ENCODE measurements at regions not wholly inside any gene's neighbourhood (a gene's known extent, or its start where the extent isn't known, plus 50 kb on each side); places are given as distances from the start of the nearest gene placed in this dataset.

GRCh38 chr21:27954543-27955165, 987.8 kb upstream of the ADAMTS5 start:
- no peaks in the 10 kb centered on the region; the same call in 1 of the 2 replicates for H3K9me3 ChIP-seq (replicated peaks; ENCODE audit: control insufficient read depth, insufficient read depth, low read depth, low read length)
- no peaks in the 10 kb centered on the region for H3K9me1 ChIP-seq (ENCODE audit: control insufficient read depth, insufficient read depth, low read length)
- no peaks in the 10 kb centered on the region for H4K20me1 ChIP-seq (replicated peaks; ENCODE audit: control insufficient read depth, insufficient read depth, low read length)
- in situ Hi-C loops (cut with MboI) (no loop called here), intact Hi-C loops (cut with micrococcal nuclease) (no loop called here)
- CTCF ChIA-PET (ENCODE audit: low intra/inter-chr PET ratio) = no interaction called here
- no peak overlapping the region for H3K4me2 ChIP-seq (ENCODE audit: insufficient read depth, low read length)
- ATAC-seq (no peak), FAIRE-seq (no peak), DNase-seq (ENCODE audit: extremely low read depth in 1 of 4, low spot score in 3 of 4) (no peak)
- POLR2A ChIA-PET = no interaction called here
- no peak overlapping the region for H3K9ac ChIP-seq (ENCODE audit: insufficient read depth in 1 of 2, low read depth in 2 of 2, low read length in 2 of 2)
- no peaks in the 10 kb centered on the region for H3K4me1 ChIP-seq (replicated peaks in 1 of 2; ENCODE audit: control insufficient read depth in 2 of 2, insufficient read depth in 2 of 2, low read length in 2 of 2)
- H3K79me2 ChIP-seq (ENCODE audit: control insufficient read depth, insufficient read depth, low read length) = no peaks in the 10 kb centered on the region
- WGBS (ENCODE audit: insufficient coverage, low coverage, missing lambda C conversion rate) = 0% methylated on average over 3 of the region's 3 CpGs
- no peak overlapping the region for H3K27ac ChIP-seq (ENCODE audit: extremely low read depth, low read depth, low read length)
- no peaks in the 10 kb centered on the region for H3K27me3 ChIP-seq (ENCODE audit: control insufficient read depth in 2 of 2, insufficient read depth in 2 of 2, low read length in 2 of 2)
- no peak overlapping the region for H2AFZ ChIP-seq (ENCODE audit: low read depth, low read length)
- no TSS peak for BruUV-seq (replicated peaks)
- H3K36me3 ChIP-seq (ENCODE audit: control insufficient read depth, insufficient read depth, low read length) = no peaks in the 10 kb centered on the region
- TF ChIP-seq ESRRB (CRISPR knock-in tag; IDR thresholded peaks at IDR 0.05; ENCODE audit: borderline replicate concordance) = no peak
- TF ChIP-seq NEUROD1 (IDR thresholded peaks at IDR 0.05; ENCODE audit: borderline replicate concordance, low read depth, low read length, partially characterized antibody) = no peak
- TF ChIP-seq ETV6 (IDR thresholded peaks at IDR 0.05; ENCODE audit: borderline replicate concordance in 1 of 2, low read depth in 2 of 2, low read length in 1 of 2) = no peak
- TF ChIP-seq ETV6 (CRISPR knock-in tag; IDR thresholded peaks at IDR 0.05; ENCODE audit: borderline replicate concordance) = no peak
- TF ChIP-seq XRCC4 (IDR thresholded peaks at IDR 0.05; ENCODE audit: extremely low read depth, insufficient read depth, insufficient read length) = no peak
- no peak for TF ChIP-seq NFE2 (IDR thresholded peaks at IDR 0.05; ENCODE audit: low read depth)
- TF ChIP-seq ZKSCAN8 (CRISPR knock-in tag; IDR thresholded peaks at IDR 0.05) = no peak
- no peak overlapping the region for H3K4me3 ChIP-seq
